GM13977 (cell line): ENCODE measurements at regions not wholly inside any gene's neighbourhood (a gene's known extent, or its start where the extent isn't known, plus 50 kb on each side); places are given as distances from the start of the nearest gene placed in this dataset.

ENCODE experiments used
- DNase-seq: peaks from one replicate; pipeline ENCODE4 v3.0.0; 2012; ENCODE audit warnings: low spot score
- in situ Hi-C: fragments of 300-500 bp; cut with MboI; formaldehyde crosslinking; loops from one replicate; pipeline ENCODE4 v1.12.0; 2022; ENCODE audit warnings: low sequenced_read_pairs, low pct_unique_long_range_greater_than_20kb, mixed read lengths, inconsistent platforms; ENCODE audit not compliant: unreplicated experiment
- TF ChIP-seq, protein P1 (sequence below): IDR thresholded peaks from 2 replicates; pipeline ENCODE4 v1.5.1; 2012; ENCODE audit warnings: mild to moderate bottlenecking, control low read depth; ENCODE audit not compliant: insufficient read depth; ENCODE audit errors: extremely low read depth, missing control alignments

DNA sequence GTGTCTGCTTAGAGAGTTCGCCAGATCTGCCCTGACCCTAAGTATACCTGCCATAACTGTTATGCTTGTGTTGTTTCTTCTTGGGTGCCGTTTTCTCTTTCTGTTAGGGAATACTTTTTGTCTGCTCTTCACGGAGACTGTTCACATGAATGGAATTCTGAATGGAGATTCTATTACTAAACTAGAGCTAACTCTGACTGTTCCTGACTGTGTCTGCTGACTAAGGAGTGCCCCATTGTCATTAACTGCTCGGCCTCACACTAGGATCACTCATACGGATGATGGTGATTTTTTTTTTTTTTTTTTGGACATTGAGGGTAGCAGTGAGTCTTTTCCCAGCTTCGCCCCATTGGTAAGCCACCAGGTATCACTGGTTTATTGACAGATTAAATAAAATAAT lies 104.8 kb upstream of the SLC8A1 start:
- TF ChIP-seq, protein P1, sequence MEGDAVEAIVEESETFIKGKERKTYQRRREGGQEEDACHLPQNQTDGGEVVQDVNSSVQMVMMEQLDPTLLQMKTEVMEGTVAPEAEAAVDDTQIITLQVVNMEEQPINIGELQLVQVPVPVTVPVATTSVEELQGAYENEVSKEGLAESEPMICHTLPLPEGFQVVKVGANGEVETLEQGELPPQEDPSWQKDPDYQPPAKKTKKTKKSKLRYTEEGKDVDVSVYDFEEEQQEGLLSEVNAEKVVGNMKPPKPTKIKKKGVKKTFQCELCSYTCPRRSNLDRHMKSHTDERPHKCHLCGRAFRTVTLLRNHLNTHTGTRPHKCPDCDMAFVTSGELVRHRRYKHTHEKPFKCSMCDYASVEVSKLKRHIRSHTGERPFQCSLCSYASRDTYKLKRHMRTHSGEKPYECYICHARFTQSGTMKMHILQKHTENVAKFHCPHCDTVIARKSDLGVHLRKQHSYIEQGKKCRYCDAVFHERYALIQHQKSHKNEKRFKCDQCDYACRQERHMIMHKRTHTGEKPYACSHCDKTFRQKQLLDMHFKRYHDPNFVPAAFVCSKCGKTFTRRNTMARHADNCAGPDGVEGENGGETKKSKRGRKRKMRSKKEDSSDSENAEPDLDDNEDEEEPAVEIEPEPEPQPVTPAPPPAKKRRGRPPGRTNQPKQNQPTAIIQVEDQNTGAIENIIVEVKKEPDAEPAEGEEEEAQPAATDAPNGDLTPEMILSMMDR: no peak
- in situ Hi-C loops: loop anchor here (10.0 kb wide), 1 partner anchor 642 kb away; no protein-coding TSS in a partner anchor
- no peak for DNase-seq

- in situ Hi-C loops: loop anchor here (10.0 kb wide), 1 partner anchor 644 kb away; no protein-coding TSS in a partner anchor
- TF ChIP-seq, protein P1: no peak
- no peak for DNase-seq
Measured at GRCh38 chr2:40558761-40559160, 106.9 kb upstream of the SLC8A1 start.

DNA sequence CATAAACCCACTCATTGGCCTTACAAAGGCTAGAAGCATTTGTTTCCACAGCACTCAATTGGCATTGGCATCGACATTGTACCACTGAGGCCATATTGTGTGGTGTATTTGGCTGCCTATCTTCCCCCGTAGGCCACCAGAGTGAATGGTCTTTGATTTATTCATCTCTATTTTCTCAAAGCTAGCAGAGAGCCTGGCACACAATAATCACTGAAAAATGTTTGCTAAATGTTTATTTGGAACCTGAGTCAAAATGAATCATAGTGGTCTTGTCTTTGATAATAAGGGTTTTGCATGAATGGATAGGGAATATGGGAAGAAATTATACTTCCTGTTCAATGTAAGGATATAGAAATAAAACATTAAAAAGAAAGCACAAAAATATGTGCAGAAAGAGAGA lies 107.3 kb upstream of the SLC8A1 start:
- TF ChIP-seq, protein P1: no peak
- in situ Hi-C loops: loop anchor here (10.0 kb wide), 1 partner anchor 644 kb away; no protein-coding TSS in a partner anchor
- no peak for DNase-seq

GRCh38 chr2:40564184-40564583 lies 112.3 kb upstream of the SLC8A1 start:
- in situ Hi-C loops: no loop called here
- DNase-seq: no peak
- TF ChIP-seq, protein P1: no peak

DNA sequence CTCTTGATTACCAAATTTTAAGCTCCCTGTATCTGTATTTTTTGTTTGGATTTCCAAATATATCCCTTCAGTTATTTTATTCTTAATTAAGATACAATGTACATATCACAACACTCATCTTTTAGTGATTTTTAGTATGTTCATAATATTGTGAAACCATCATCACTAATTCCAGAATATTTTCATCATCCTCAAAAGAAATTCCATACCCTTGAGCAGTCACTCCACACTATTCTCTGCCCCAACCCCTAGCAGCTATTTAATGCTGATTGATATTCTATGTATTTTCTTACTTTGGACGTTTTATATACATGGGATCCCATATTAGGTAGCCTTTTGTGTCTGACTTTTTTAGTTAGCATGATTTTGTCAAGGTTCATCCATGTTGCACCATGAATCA lies 127.4 kb upstream of the SLC8A1 start:
- TF ChIP-seq, protein P1: no peak
- no peak for DNase-seq
- in situ Hi-C loops: no loop called here

DNA sequence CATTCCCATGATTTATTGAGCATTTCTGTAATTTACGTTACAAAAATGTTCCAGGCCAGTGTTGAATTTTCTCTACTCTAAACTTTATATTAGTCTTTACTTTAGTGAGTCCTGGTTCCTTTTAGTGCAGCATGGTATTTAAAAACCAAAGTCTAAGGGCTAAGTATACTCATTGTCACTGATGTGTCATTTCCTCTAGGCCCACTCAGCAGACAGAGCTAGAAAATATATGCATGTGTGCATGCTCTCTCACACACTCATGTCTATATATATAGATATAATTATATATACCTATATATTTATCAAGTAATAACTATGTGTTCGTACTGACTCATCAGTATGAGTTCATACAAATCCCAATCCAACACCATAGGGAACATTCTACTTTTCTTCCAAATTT lies 132.5 kb upstream of the SLC8A1 start:
- in situ Hi-C loops: no loop called here
- no peak for DNase-seq

More for the DNA sequence above, 132.5 kb upstream of the SLC8A1 start:
- TF ChIP-seq, protein P1: no peak
